Mucosa of rectum (tissue), 2 donors: ENCODE measurements at regions not wholly inside any gene's neighbourhood (a gene's known extent, or its start where the extent isn't known, plus 50 kb on each side); places are given as distances from the start of the nearest gene placed in this dataset.

ENCODE experiments used
- H3K27ac ChIP-seq, 2 donors: one replicate each; pipeline ENCODE4 v1.7.0; 2013; ENCODE audit warnings: inconsistent platforms in 2 of 2, low read depth in 2 of 2, low read length in 2 of 2
- H3K27me3 ChIP-seq, 2 donors: one replicate each; pipeline ENCODE4 v1.7.0; 2013; ENCODE audit warnings: low read length in 2 of 2; ENCODE audit not compliant: control insufficient read depth in 2 of 2, insufficient read depth in 2 of 2
- H3K36me3 ChIP-seq, 2 donors: one replicate each; pipeline ENCODE4 v1.7.0; 2013; ENCODE audit warnings: low read length in 2 of 2; ENCODE audit not compliant: control insufficient read depth in 2 of 2, insufficient read depth in 2 of 2
- H3K4me1 ChIP-seq, 2 donors: one replicate each; pipeline ENCODE4 v1.7.0; 2013; ENCODE audit warnings: low read length in 2 of 2, mild to moderate bottlenecking in 1 of 2; ENCODE audit not compliant: control insufficient read depth in 2 of 2, insufficient read depth in 2 of 2
- H3K4me3 ChIP-seq, 2 donors: one replicate each; pipeline ENCODE4 v1.7.0; 2013; ENCODE audit warnings: low read length in 2 of 2
- H3K9ac ChIP-seq, 2 donors: one replicate each; pipeline ENCODE4 v1.7.0; 2013; ENCODE audit warnings: low read length in 2 of 2, low read depth in 1 of 2, mild to moderate bottlenecking in 1 of 2
- H3K9me3 ChIP-seq, 2 donors: one replicate each; pipeline ENCODE4 v1.7.0; 2013; ENCODE audit warnings: low read length in 2 of 2; ENCODE audit not compliant: control insufficient read depth in 2 of 2
- donor health status: healthy.
- donor health status: Normal muscosa, but diverticular disease.

DNA sequence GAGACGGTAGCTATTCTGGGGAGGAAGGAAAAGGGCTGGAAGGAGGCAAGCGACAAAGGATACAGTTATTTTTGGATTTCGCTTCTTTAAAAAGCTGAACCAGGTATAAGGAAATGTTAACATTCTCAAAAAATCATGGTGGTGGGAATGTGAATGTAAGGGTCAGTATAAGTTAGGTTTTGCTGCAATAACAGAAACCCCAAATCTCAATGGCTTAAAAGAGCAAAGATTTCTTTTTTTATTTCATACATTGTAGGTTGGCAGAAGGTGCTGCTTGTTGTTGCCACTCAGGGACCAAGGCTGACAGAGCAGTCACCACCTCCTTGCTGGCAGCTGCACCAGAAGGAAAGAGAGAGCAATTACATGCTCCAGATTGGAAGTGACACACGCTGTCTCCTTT, 176.3 kb upstream of the LPP start:
- H3K27ac ChIP-seq = no peak overlapping the region

DNA sequence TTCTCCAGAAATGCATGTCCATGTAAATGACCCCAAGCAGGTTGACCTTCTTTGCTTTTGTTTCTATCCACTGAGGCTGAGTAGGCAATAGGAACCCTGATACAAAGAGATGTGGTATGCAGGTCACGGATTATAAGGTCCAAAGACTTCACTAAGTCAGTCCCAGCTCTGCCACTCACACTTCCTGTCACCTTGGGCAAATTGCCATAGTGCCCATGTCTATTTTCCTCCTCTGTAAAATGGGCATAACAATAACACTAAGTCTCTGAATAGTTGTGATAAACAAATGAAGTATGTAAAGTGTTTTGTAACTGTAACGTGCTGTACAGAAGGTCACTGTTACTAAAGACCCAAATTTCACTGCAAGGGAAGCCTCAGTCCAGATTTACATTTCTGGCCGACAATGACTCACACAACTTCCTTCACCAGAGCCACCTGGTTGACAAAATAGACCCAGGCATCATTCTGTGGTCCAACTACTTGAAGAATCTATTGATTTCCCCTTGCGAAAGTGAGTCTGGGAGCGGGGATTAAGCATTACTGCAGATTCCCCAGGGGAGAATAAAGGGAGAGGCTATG, 175.4 kb upstream of the LPP start:
- Histone ChIP-seq H3K9me3 (no peaks in the 10 kb centered on the region), H3K36me3 (no peaks in the 10 kb centered on the region), H3K4me1 (no peaks in the 10 kb centered on the region), H3K27me3 (no peaks in the 10 kb centered on the region), H3K27ac (no peak overlapping the region), H3K9ac (no peak overlapping the region), H3K4me3 (no peak overlapping the region)

More for the DNA sequence above, 176.3 kb upstream of the LPP start:
- H3K4me1 ChIP-seq = no peaks in the 10 kb centered on the region
- H3K4me3 ChIP-seq = no peak overlapping the region
- H3K9ac ChIP-seq = no peak overlapping the region
- no peaks in the 10 kb centered on the region for H3K36me3 ChIP-seq
- H3K9me3 ChIP-seq = no peaks in the 10 kb centered on the region
- peaks cover 0 to 2% of the 10 kb centered on the region in 2 donors for H3K27me3 ChIP-seq

DNA sequence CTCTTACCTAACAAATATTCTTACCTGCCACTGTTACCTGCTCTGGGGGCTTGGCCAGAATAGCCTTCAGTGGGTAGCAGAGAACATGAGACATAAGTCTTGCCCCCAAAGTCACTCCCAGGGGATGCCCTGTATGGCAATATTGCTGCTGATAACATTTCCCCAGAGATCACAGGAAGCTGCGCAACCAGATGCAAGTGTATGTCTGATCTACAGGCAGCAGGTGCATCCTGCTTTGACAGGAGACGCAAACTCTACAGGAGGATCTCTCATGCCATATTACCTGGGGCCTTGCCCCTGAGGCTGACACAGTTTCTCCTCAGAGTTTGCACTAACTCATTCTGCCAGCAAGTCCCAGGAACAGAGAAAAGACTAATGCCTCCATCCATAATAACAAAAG, 174.4 kb upstream of the LPP start:
- H3K9me3 ChIP-seq = no peaks in the 10 kb centered on the region
- no peaks in the 10 kb centered on the region for H3K27me3 ChIP-seq
- no peaks in the 10 kb centered on the region for H3K4me1 ChIP-seq
- no peak overlapping the region for H3K9ac ChIP-seq
- no peaks in the 10 kb centered on the region for H3K36me3 ChIP-seq
- no peak overlapping the region for H3K27ac ChIP-seq
- H3K4me3 ChIP-seq = no peak overlapping the region

DNA sequence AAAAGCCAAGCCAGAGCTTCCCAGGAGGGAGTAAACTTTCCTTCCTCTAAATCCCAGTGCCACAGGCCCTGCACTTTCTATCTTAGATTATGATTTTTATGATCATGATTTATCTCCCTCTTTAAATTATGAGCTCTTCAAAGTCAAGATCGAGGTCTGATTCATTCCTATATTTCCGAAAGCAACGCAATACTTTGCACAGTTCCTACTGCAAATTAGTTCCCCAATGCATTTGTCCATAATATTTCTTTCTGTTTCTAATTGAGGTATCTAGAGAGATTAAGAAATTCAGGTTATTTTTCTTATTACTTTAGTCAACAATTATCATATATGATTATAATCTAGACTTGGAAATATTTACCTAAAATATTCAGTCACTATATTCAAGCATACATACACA, 173.1 kb upstream of the LPP start:
- Histone ChIP-seq H3K4me1 (no peaks in the 10 kb centered on the region), H3K9me3 (no peaks in the 10 kb centered on the region), H3K36me3 (no peaks in the 10 kb centered on the region), H3K27ac (no peak overlapping the region), H3K4me3 (no peak overlapping the region), H3K27me3 (no peaks in the 10 kb centered on the region), H3K9ac (no peak overlapping the region)

DNA sequence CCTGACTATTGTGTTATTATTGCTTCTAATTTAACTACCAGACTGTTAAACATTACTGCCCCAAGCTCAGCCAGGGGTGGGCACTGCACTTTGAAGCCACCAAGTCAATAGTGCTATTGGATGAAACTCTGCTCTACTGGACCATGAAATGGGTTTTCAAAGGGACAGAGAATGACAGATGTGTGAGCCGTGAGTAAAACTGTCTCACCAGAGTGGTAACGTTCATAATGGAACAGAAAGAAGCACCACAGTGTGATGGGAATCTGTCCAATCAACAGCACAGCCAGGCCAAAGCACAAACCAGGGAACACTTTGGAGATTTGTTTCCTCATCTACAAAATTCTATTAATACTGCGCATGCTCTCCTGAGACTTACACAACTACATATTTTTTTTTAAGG, 171.8 kb upstream of the LPP start:
- H3K4me1 ChIP-seq = peaks cover 0 to 2% of the 10 kb centered on the region in 2 donors
- no peak overlapping the region for H3K4me3 ChIP-seq
- H3K36me3 ChIP-seq = no peaks in the 10 kb centered on the region
- no peaks in the 10 kb centered on the region for H3K27me3 ChIP-seq
- H3K9me3 ChIP-seq = no peaks in the 10 kb centered on the region
- H3K27ac ChIP-seq = no peak overlapping the region
- no peak overlapping the region for H3K9ac ChIP-seq

DNA sequence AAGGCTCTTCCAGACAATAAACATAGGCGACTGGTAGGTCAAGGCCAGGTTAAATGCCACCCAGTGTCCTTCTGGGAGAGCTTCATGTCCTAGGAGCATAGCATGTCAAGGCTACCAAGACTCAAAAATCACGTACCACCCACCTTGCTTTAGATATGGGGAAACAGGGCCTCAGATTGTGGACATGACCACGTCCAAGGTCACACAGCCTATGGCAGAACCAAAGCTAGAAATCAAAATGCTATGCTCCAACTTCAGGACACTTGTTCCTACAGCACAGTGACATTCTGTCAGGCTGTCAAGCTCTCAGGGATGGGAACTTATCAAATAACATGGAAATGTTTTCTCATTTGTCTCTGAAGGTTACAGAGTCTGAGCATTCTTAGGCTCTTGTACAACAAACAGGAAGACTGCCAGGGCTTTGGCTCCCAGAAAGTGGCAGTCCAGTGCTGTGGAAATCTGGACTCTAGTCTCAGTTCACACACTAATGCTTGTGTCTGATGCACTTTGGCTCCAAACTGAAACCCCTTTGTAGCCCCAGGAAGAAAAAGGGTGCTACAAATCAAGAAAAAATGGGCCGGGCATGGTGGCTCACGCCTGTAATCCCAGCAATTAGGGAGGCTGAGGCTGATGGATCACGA, 170.4 kb upstream of the LPP start:
- H3K27me3 ChIP-seq = no peaks in the 10 kb centered on the region
- no peak overlapping the region for H3K27ac ChIP-seq
- no peaks in the 10 kb centered on the region for H3K9me3 ChIP-seq
- H3K36me3 ChIP-seq = no peaks in the 10 kb centered on the region
- H3K4me3 ChIP-seq = no peak overlapping the region
- peaks cover 0 to 2% of the 10 kb centered on the region in 2 donors for H3K4me1 ChIP-seq
- H3K9ac ChIP-seq = no peak overlapping the region

DNA sequence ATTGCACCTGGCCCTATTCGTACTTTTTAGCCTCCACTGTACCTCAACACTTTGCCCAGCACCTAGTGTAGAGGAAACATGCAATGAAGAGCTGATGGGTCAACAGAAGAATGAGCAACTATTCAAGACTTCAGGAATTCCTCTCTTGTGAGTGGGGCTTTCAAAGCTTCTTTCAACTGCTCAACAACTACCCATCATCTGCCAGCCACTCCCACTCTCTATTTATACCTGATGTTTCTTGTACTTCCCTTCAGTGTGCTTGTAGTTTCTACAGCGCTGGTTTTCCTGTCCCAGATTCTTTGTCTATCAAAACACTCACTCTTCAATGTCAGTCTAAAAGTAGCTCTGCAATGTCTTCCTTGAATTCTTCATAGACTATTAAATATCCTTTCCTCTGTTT, 168.3 kb upstream of the LPP start:
- H3K4me3 ChIP-seq = no peak overlapping the region
- H3K4me1 ChIP-seq = peaks cover 0 to 2% of the 10 kb centered on the region in 2 donors
- no peaks in the 10 kb centered on the region for H3K27me3 ChIP-seq
- H3K36me3 ChIP-seq = no peaks in the 10 kb centered on the region
- no peak overlapping the region for H3K9ac ChIP-seq
- H3K27ac ChIP-seq = no peak overlapping the region
- H3K9me3 ChIP-seq = no peaks in the 10 kb centered on the region

DNA sequence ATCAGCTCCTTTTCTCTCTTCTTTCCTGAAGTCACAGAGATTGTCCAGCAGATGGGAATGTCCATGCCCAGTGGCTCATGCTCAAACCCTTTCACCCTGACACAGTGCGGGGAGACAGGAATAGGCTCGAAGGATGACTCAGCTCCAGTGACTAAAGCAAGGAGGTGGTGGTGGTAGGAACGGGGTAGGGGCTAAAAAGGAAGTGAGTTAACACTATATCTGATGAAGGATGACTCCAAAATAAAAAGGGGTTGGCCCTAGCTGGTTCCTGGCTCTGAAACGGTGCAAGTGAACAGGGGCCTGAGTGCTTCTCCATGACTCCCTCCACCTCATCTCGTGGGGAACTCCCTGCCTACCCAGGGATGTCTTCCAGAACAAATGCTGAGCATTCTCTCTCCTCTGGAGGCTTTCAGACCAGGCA, 167.4 kb upstream of the LPP start:
- Histone ChIP-seq H3K27me3 (no peaks in the 10 kb centered on the region), H3K9me3 (no peaks in the 10 kb centered on the region), H3K4me1 (peaks cover 0 to 2% of the 10 kb centered on the region in 2 donors), H3K4me3 (no peak overlapping the region), H3K36me3 (no peaks in the 10 kb centered on the region), H3K27ac (no peak overlapping the region), H3K9ac (no peak overlapping the region)

DNA sequence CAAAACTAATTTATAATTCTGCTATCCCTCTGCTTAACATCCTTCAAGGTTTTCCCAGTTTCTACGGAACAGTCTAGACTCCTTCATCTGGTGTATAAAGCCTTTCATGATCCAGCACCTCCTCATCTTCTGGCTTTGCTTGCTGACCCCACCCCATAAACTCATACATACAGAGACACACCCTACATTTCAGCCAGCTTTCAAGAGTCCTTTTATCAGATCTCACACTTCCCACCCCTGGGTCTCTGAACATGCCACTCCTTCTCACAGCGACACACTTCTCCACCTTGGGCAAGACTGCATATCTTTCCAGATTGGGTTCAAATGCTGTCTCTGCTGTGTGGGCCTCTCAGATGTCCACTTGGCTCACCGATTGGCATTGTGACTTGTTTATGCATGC, 166.8 kb upstream of the LPP start:
- no peaks in the 10 kb centered on the region for H3K27me3 ChIP-seq
- no peaks in the 10 kb centered on the region for H3K9me3 ChIP-seq
- peaks cover 0 to 2% of the 10 kb centered on the region in 2 donors for H3K4me1 ChIP-seq
- H3K27ac ChIP-seq = no peak overlapping the region
- no peaks in the 10 kb centered on the region for H3K36me3 ChIP-seq
- no peak overlapping the region for H3K4me3 ChIP-seq
- no peak overlapping the region for H3K9ac ChIP-seq

DNA sequence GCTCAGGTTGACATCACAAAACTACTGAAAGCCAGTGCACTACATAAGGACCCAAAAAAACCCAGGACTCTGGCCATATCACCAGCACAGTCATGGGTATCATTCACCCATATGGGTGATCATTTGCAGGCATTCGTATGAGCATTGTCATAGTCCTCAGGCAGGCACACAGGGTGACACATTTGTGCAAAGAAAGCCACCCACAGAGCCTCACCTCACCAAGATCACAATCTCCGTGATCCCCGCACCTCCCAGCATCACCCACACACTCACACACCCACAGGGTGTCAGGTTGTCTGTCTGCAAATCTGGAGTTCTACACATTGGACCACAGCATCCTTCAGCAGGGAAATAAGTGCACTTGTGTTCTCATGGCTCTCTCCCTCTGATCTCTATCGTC, 166.0 kb upstream of the LPP start:
- H3K4me1 ChIP-seq = peaks cover 0 to 2% of the 10 kb centered on the region in 2 donors
- H3K9me3 ChIP-seq = no peaks in the 10 kb centered on the region
- no peak overlapping the region for H3K27ac ChIP-seq

More for the DNA sequence above, 166.0 kb upstream of the LPP start:
- Histone ChIP-seq H3K36me3 (no peaks in the 10 kb centered on the region), H3K27me3 (no peaks in the 10 kb centered on the region), H3K4me3 (no peak overlapping the region), H3K9ac (no peak overlapping the region)
